ENCODE measurements at regions not wholly inside any gene's neighbourhood (a gene's known extent, or its start where the extent isn't known, plus 50 kb on each side); places are given as distances from the start of the nearest gene placed in this dataset.
"Not testable (repeated sequence)": the region's sequence is repeated elsewhere in the genome, so short reads cannot be mapped to it uniquely, and the experiment has no call there.

- TF ChIP-seq CTCF (IDR thresholded peaks at IDR 0.05; ENCODE audit: low read depth, low read length); EZH2phosphoT487 (IDR thresholded peaks at IDR 0.05; ENCODE audit: low read depth): not testable (repeated sequence)
These were observed 77.6 kb upstream of the ADORA2B start for GRCh38 chr17:15867331-15867730.

Data from OCI-LY3 (cell line).